Stimulated activated effector memory CD8-positive, alpha-beta T cell treated with anti-CD3 and anti-CD28 coated beads, Interleukin-12 subunit alpha, Interleukin-12 subunit beta, amount 100 ng/mL, for 72 hours (primary cell): ENCODE measurements at regions not wholly inside any gene's neighbourhood (a gene's known extent, or its start where the extent isn't known, plus 50 kb on each side); places are given as distances from the start of the nearest gene placed in this dataset.

Source experiments
- ATAC-seq: fragments of 150-1000 bp; cut with Tn5 transposase; 2 replicates; pipeline ENCODE4 v1.10.0; 2021
- DNase-seq, 2 donors: peaks; one replicate each; pipeline ENCODE4 v3.0.0; 2021 to 2022; ENCODE audit warnings: low spot score in 2 of 2
- H3K27ac Mint-ChIP-seq: one replicate; pipeline ENCODE4 v1.8.0; 2022; ENCODE audit warnings: mild to moderate bottlenecking, mixed read lengths
- H3K36me3 Mint-ChIP-seq: one replicate; pipeline ENCODE4 v1.8.0; 2022; ENCODE audit warnings: mild to moderate bottlenecking, mixed read lengths
- H3K4me1 Mint-ChIP-seq: one replicate; pipeline ENCODE4 v1.8.0; 2022; ENCODE audit warnings: mixed read lengths
- H3K4me3 Mint-ChIP-seq: one replicate; pipeline ENCODE4 v1.8.0; 2022; ENCODE audit warnings: mild to moderate bottlenecking, mixed read lengths
- H3K9me3 Mint-ChIP-seq: one replicate; pipeline ENCODE4 v1.8.0; 2022; ENCODE audit warnings: mixed read lengths

GRCh38 chr6:11333132-11333849, 100.8 kb upstream of the NEDD9 start:
- H3K4me1 Mint-ChIP-seq, result peaks cover 63% of the 10 kb centered on the region
- no peak overlapping the region for H3K4me3 Mint-ChIP-seq

GRCh38 chr6:11332463-11332862, 100.0 kb upstream of the NEDD9 start:
- no peak for DNase-seq
- no peaks in the 10 kb centered on the region for H3K9me3 Mint-ChIP-seq
- no peak for ATAC-seq
- H3K4me3 Mint-ChIP-seq, result no peak overlapping the region
- no peak overlapping the region for H3K27ac Mint-ChIP-seq
- peaks cover 14% of the 10 kb centered on the region for H3K36me3 Mint-ChIP-seq
- H3K4me1 Mint-ChIP-seq, result peaks cover 71% of the 10 kb centered on the region

More at GRCh38 chr6:11333132-11333849, 100.8 kb upstream of the NEDD9 start:
- Mint-ChIP-seq H3K9me3 (no peaks in the 10 kb centered on the region), H3K36me3 (peaks cover 6% of the 10 kb centered on the region), H3K27ac (peak overlapping the region; percentile 27)
- DNase-seq (no peak), ATAC-seq (no peak)

GRCh38 chr6:11331111-11331510, 98.6 kb upstream of the NEDD9 start:
- DNase-seq (no peak), ATAC-seq (no peak)
- Mint-ChIP-seq H3K36me3 (peaks cover 14% of the 10 kb centered on the region), H3K4me3 (no peak overlapping the region), H3K4me1 (peaks cover 72% of the 10 kb centered on the region), H3K9me3 (no peaks in the 10 kb centered on the region), H3K27ac (peak overlapping the region; percentile 9)

GRCh38 chr6:11330413-11330760, 97.9 kb upstream of the NEDD9 start:
- H3K36me3 Mint-ChIP-seq, result peaks cover 8% of the 10 kb centered on the region
- ATAC-seq, result peak; percentile 43
- H3K9me3 Mint-ChIP-seq, result no peaks in the 10 kb centered on the region

GRCh38 chr6:11329726-11330412, 97.4 kb upstream of the NEDD9 start:
- Mint-ChIP-seq H3K4me1 (peaks cover 69% of the 10 kb centered on the region), H3K4me3 (peak overlapping the region; percentile 37), H3K36me3 (peaks cover 9% of the 10 kb centered on the region), H3K9me3 (no peaks in the 10 kb centered on the region), H3K27ac (peak overlapping the region; percentile 87)
- DNase-seq (no peak), ATAC-seq (peak; percentile 65)

More at GRCh38 chr6:11330413-11330760, 97.9 kb upstream of the NEDD9 start:
- H3K27ac Mint-ChIP-seq, result peak overlapping the region; percentile 87
- peaks cover 65% of the 10 kb centered on the region for H3K4me1 Mint-ChIP-seq
- no peak for DNase-seq
- H3K4me3 Mint-ChIP-seq, result peak overlapping the region; percentile 37

- H3K4me3 Mint-ChIP-seq, result no peak overlapping the region
- H3K27ac Mint-ChIP-seq, result peak overlapping the region; percentile 87
- H3K4me1 Mint-ChIP-seq, result peaks cover 75% of the 10 kb centered on the region
- DNase-seq (no peak), ATAC-seq (no peak)
- H3K9me3 Mint-ChIP-seq, result no peaks in the 10 kb centered on the region
- H3K36me3 Mint-ChIP-seq, result peaks cover 19% of the 10 kb centered on the region
Observed at GRCh38 chr6:11328613-11329247, 96.3 kb upstream of the NEDD9 start.

- Mint-ChIP-seq H3K36me3 (peaks cover 26% of the 10 kb centered on the region), H3K9me3 (no peaks in the 10 kb centered on the region), H3K4me3 (no peak overlapping the region), H3K4me1 (peaks cover 75% of the 10 kb centered on the region), H3K27ac (peak overlapping the region; percentile 87)
- DNase-seq, result no peak
- no peak for ATAC-seq
Observed at GRCh38 chr6:11327961-11328360, 95.5 kb upstream of the NEDD9 start.

- Mint-ChIP-seq H3K36me3 (peaks cover 26% of the 10 kb centered on the region), H3K4me1 (peaks cover 77% of the 10 kb centered on the region), H3K4me3 (no peak overlapping the region), H3K27ac (no peak overlapping the region), H3K9me3 (no peaks in the 10 kb centered on the region)
- DNase-seq (no peak), ATAC-seq (no peak)
Observed at GRCh38 chr6:11326116-11326515, 93.6 kb upstream of the NEDD9 start.

- peak; percentile 25 to 73 for DNase-seq
- H3K36me3 Mint-ChIP-seq, result peaks cover 26% of the 10 kb centered on the region
- peaks cover 77% of the 10 kb centered on the region for H3K4me1 Mint-ChIP-seq
- H3K27ac Mint-ChIP-seq, result peak overlapping the region; percentile 90
- no peaks in the 10 kb centered on the region for H3K9me3 Mint-ChIP-seq
- peak; percentile 98 for ATAC-seq
- H3K4me3 Mint-ChIP-seq, result peak overlapping the region; percentile 59
Observed at GRCh38 chr6:11324453-11325015, 92.1 kb upstream of the NEDD9 start.

GRCh38 chr6:11323666-11324452, 91.4 kb upstream of the NEDD9 start:
- H3K27ac Mint-ChIP-seq, result peak overlapping the region; percentile 90
- H3K4me3 Mint-ChIP-seq, result peak overlapping the region; percentile 59
- DNase-seq (no peak), ATAC-seq (no peak)
- H3K36me3 Mint-ChIP-seq, result peaks cover 26% of the 10 kb centered on the region
- peaks cover 77% of the 10 kb centered on the region for H3K4me1 Mint-ChIP-seq
- no peaks in the 10 kb centered on the region for H3K9me3 Mint-ChIP-seq

- Mint-ChIP-seq H3K4me3 (no peak overlapping the region), H3K4me1 (peaks cover 73% of the 10 kb centered on the region), H3K9me3 (no peaks in the 10 kb centered on the region), H3K36me3 (peaks cover 31% of the 10 kb centered on the region), H3K27ac (peak overlapping the region; percentile 12)
- DNase-seq, result no peak
- no peak for ATAC-seq
Observed at GRCh38 chr6:11322252-11322885, 89.9 kb upstream of the NEDD9 start.

GRCh38 chr6:11320914-11321597, 88.6 kb upstream of the NEDD9 start:
- Mint-ChIP-seq H3K4me3 (no peak overlapping the region), H3K36me3 (peaks cover 32% of the 10 kb centered on the region), H3K4me1 (peaks cover 84% of the 10 kb centered on the region), H3K9me3 (no peaks in the 10 kb centered on the region), H3K27ac (peak overlapping the region; percentile 74)
- no peak for ATAC-seq
- no peak for DNase-seq

- Mint-ChIP-seq H3K4me1 (peaks cover 73% of the 10 kb centered on the region), H3K9me3 (no peaks in the 10 kb centered on the region), H3K36me3 (peaks cover 23% of the 10 kb centered on the region), H3K27ac (peak overlapping the region; percentile 74), H3K4me3 (peak overlapping the region; percentile 27)
- DNase-seq, result no peak
- ATAC-seq, result no peak
Observed at GRCh38 chr6:11318835-11319813, 86.7 kb upstream of the NEDD9 start.
